Liver (tissue), 3 donors: ENCODE measurements at regions not wholly inside any gene's neighbourhood (a gene's known extent, or its start where the extent isn't known, plus 50 kb on each side); places are given as distances from the start of the nearest gene placed in this dataset.

Experiments
- FOXA1 ChIP-seq: IDR thresholded peaks from 2 replicates; pipeline ENCODE4 v1.6.1; 2016; ENCODE audit warnings: antibody characterized with exemption
- GABPA ChIP-seq, 2 donors: IDR thresholded peaks in 1 of 2; conservative IDR thresholded peaks in 1 of 2; 2 replicates each; pipeline ENCODE4 v1.6.1; 2016; ENCODE audit warnings: antibody characterized with exemption in 2 of 2, mild to moderate bottlenecking in 1 of 2, moderate library complexity in 1 of 2
- HNF4A ChIP-seq, 2 donors: conservative IDR thresholded peaks; 2 replicates each; pipeline ENCODE4 v1.6.1; 2016; ENCODE audit warnings: antibody characterized with exemption in 2 of 2, mild to moderate bottlenecking in 2 of 2
- HNF4G ChIP-seq: IDR thresholded peaks from 2 replicates; pipeline ENCODE4 v1.6.1; 2016; ENCODE audit warnings: antibody characterized with exemption
- JUND ChIP-seq, 2 donors: IDR thresholded peaks; 2 replicates each; pipeline ENCODE4 v1.6.1; 2016; ENCODE audit warnings: antibody characterized with exemption in 2 of 2
- RXRA ChIP-seq, 2 donors: IDR thresholded peaks; 2 replicates each; pipeline ENCODE4 v1.6.1; 2017 to 2018; ENCODE audit warnings: antibody characterized with exemption in 2 of 2, mild to moderate bottlenecking in 1 of 2
- YY1 ChIP-seq: IDR thresholded peaks from 2 replicates; pipeline ENCODE4 v1.6.1; 2016; ENCODE audit warnings: antibody characterized with exemption, mild to moderate bottlenecking
- TF ChIP-seq, protein P1 (sequence below): IDR thresholded peaks from 2 replicates; pipeline ENCODE4 v1.6.1; 2016; ENCODE audit warnings: antibody characterized with exemption, mild to moderate bottlenecking
- TF ChIP-seq, protein P2 (sequence below): fragments of 150-350 bp; IDR thresholded peaks from 2 replicates; pipeline ENCODE4 v1.5.1; 2017; ENCODE audit warnings: improper control_type of control experiment, low read depth, low read length; ENCODE audit not compliant: missing input control
- TF ChIP-seq, protein P3 (sequence below): IDR thresholded peaks from 2 replicates; pipeline ENCODE4 v1.6.1; 2016; ENCODE audit warnings: antibody characterized with exemption
- TF ChIP-seq, protein P4 (sequence below): IDR thresholded peaks from 2 replicates; pipeline ENCODE4 v1.6.1; 2016; ENCODE audit warnings: antibody characterized with exemption
- donor health status: healthy.
- donor health status: healthy.

DNA sequence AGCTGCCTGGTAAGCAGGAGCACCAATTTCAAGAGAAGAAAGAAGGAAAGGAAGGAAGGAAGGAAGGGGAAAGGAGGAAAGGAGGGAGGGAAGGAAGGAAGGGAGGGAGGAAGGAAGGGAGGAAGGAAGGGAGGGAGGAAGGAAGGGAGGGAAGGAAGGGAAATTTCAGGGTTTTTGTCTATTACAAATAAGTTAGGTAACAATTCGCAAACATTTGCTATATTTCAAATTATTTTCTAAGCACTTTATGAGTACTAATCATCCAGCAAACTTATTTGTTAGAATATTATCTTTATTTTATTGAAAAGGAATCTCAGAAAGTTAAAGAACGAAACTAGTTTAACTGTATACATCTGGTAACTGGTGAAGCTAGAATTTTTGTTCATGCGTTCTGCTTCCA lies 921.7 kb downstream of the TBL1XR1 start:
- TF ChIP-seq, protein P1, sequence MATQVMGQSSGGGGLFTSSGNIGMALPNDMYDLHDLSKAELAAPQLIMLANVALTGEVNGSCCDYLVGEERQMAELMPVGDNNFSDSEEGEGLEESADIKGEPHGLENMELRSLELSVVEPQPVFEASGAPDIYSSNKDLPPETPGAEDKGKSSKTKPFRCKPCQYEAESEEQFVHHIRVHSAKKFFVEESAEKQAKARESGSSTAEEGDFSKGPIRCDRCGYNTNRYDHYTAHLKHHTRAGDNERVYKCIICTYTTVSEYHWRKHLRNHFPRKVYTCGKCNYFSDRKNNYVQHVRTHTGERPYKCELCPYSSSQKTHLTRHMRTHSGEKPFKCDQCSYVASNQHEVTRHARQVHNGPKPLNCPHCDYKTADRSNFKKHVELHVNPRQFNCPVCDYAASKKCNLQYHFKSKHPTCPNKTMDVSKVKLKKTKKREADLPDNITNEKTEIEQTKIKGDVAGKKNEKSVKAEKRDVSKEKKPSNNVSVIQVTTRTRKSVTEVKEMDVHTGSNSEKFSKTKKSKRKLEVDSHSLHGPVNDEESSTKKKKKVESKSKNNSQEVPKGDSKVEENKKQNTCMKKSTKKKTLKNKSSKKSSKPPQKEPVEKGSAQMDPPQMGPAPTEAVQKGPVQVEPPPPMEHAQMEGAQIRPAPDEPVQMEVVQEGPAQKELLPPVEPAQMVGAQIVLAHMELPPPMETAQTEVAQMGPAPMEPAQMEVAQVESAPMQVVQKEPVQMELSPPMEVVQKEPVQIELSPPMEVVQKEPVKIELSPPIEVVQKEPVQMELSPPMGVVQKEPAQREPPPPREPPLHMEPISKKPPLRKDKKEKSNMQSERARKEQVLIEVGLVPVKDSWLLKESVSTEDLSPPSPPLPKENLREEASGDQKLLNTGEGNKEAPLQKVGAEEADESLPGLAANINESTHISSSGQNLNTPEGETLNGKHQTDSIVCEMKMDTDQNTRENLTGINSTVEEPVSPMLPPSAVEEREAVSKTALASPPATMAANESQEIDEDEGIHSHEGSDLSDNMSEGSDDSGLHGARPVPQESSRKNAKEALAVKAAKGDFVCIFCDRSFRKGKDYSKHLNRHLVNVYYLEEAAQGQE: no peak
- TF ChIP-seq, protein P2, sequence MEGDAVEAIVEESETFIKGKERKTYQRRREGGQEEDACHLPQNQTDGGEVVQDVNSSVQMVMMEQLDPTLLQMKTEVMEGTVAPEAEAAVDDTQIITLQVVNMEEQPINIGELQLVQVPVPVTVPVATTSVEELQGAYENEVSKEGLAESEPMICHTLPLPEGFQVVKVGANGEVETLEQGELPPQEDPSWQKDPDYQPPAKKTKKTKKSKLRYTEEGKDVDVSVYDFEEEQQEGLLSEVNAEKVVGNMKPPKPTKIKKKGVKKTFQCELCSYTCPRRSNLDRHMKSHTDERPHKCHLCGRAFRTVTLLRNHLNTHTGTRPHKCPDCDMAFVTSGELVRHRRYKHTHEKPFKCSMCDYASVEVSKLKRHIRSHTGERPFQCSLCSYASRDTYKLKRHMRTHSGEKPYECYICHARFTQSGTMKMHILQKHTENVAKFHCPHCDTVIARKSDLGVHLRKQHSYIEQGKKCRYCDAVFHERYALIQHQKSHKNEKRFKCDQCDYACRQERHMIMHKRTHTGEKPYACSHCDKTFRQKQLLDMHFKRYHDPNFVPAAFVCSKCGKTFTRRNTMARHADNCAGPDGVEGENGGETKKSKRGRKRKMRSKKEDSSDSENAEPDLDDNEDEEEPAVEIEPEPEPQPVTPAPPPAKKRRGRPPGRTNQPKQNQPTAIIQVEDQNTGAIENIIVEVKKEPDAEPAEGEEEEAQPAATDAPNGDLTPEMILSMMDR: no peak
- TF ChIP-seq FOXA1 (no peak), HNF4G (no peak), RXRA (IDR thresholded peaks at IDR 0.05) (no peak), GABPA (IDR thresholded peaks at IDR 0.05 in 1 of 2, conservative IDR thresholded peaks at IDR 0.05 in 1 of 2) (no peak), HNF4A (conservative IDR thresholded peaks at IDR 0.05) (no peak), YY1 (no peak), JUND (IDR thresholded peaks at IDR 0.05) (no peak)
- TF ChIP-seq, protein P3, sequence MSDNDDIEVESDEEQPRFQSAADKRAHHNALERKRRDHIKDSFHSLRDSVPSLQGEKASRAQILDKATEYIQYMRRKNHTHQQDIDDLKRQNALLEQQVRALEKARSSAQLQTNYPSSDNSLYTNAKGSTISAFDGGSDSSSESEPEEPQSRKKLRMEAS: no peak
- TF ChIP-seq, protein P4, sequence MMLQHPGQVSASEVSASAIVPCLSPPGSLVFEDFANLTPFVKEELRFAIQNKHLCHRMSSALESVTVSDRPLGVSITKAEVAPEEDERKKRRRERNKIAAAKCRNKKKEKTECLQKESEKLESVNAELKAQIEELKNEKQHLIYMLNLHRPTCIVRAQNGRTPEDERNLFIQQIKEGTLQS: no peak
